Prostate gland (tissue), 2 donors: ENCODE measurements at regions not wholly inside any gene's neighbourhood (a gene's known extent, or its start where the extent isn't known, plus 50 kb on each side); places are given as distances from the start of the nearest gene placed in this dataset.

Experiments used
- POLR2A ChIP-seq: fragments of 450-650 bp; IDR thresholded peaks from one replicate; pipeline ENCODE4 v1.6.1; 2016; ENCODE audit warnings: antibody characterized with exemption, mild to moderate bottlenecking
- TF ChIP-seq, protein P1 (sequence below), 4 experiments: fragments of 200-600 bp in 2 of 4; fragments of 450-650 bp in 2 of 4; sonication (generic) in 2 of 4; IDR thresholded peaks; 1 replicate in 3 of 4; 2 replicates in 1 of 4; pipeline ENCODE4 v1.5.1; 2016 to 2019; ENCODE audit warnings: antibody characterized with exemption in 4 of 4, mild to moderate bottlenecking in 2 of 4, moderate library complexity in 2 of 4

DNA sequence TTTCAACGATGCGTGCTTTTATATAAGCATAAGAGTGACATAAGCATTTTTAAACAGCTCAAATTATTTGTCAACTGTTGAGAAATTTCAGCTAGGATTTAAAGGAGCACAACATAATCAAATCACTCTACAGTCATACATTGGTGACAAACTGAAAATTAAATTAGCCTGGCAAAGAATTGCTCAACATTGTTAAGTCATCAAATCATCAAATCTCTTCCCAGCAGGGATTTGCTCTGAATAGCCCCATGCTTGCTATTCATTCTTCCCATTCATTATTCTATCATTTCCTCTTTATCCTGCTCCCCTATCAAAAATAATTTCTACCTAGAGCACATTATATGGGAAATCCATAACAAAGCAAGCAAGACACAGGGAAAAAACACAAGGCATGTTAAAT lies 198.7 kb upstream of the LUZP2 start:
- TF ChIP-seq, protein P1, sequence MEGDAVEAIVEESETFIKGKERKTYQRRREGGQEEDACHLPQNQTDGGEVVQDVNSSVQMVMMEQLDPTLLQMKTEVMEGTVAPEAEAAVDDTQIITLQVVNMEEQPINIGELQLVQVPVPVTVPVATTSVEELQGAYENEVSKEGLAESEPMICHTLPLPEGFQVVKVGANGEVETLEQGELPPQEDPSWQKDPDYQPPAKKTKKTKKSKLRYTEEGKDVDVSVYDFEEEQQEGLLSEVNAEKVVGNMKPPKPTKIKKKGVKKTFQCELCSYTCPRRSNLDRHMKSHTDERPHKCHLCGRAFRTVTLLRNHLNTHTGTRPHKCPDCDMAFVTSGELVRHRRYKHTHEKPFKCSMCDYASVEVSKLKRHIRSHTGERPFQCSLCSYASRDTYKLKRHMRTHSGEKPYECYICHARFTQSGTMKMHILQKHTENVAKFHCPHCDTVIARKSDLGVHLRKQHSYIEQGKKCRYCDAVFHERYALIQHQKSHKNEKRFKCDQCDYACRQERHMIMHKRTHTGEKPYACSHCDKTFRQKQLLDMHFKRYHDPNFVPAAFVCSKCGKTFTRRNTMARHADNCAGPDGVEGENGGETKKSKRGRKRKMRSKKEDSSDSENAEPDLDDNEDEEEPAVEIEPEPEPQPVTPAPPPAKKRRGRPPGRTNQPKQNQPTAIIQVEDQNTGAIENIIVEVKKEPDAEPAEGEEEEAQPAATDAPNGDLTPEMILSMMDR (IDR thresholded peaks at IDR 0.05) = no peak
- TF ChIP-seq POLR2A = no peak
